CD4-positive, alpha-beta T cell treated with Interleukin-4 for 1 hour (primary cell): ENCODE measurements at regions not wholly inside any gene's neighbourhood (a gene's known extent, or its start where the extent isn't known, plus 50 kb on each side); places are given as distances from the start of the nearest gene placed in this dataset.
A peak's percentile ranks its signal among the peaks of the same experiment; 100 is the strongest.

Experiments used
- DNase-seq, 2 donors: peaks; one replicate each; pipeline ENCODE4 v3.0.0-alpha.2; 2020 to 2022

DNA sequence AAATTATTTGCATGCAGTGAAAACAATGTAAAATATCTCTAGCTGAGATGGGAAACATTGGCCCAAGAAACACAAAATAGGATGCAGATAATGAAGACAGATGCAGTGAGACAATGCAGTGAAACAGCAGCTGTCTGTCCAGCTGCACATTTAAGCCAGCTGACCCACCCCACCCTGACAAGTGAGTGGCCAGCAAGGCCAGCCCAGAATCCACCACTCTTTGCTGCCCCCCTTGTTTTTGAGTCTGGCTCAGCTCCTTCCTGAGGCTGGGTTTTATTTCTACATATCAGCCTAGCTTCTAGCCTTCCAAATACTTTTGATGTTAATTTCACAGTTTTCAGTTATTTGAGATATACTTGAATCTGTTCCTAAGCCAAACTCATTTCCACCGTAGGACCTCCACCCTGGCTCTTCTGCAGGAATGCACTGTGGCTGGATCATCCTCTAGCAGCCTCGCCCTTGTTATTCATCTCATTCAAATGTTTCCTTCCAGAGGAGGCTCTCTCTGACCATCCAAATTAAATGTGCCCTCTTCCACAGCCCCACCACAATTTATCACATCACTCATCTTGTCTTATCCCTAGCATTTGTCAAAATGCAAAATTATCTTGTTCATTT, 154.1 kb upstream of the POU2AF2 start:
- no peak for DNase-seq

DNA sequence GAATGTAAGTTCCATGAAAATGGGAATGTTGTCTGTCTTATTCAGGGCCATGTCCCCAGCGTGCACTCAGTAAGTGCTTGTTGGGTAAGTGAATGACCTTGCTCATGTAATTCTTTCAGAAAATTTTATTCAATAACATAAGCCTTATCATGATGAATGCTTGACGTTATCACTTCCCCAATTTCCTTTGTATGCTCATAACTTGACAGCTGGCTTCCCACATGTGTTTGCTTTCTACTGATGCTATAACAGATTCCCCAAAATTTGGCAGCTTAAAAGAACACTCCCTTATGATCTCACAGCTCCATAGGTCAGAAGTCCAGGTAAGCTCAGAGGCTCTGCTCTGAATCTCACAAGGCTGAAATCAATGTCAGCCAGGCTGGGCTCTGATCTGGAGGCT, 155.8 kb upstream of the POU2AF2 start:
- DNase-seq: no peak

DNA sequence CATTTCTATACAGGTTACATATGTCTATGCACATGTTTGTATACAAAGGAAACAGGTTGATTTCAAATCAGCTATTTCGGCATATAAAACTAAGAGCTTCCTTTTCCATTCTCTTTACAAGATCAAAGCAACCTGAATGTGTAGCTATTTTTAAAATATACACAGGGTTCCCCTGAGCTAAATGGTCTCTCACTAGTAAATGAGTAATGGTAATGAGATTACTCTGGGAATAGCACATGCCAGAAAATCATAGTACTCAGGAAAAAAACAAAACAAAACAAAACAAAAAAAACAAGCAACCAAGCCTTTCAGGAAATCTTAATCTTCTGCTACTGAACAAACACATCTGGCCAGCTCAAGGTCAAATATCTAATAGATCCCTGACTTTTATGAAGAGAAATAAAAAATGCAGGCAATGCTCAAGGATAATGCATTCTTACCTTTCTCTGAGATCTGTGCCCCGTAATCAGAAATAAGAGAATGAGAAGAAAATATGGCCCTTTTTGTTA, 156.6 kb upstream of the POU2AF2 start:
- DNase-seq: no peak

DNA sequence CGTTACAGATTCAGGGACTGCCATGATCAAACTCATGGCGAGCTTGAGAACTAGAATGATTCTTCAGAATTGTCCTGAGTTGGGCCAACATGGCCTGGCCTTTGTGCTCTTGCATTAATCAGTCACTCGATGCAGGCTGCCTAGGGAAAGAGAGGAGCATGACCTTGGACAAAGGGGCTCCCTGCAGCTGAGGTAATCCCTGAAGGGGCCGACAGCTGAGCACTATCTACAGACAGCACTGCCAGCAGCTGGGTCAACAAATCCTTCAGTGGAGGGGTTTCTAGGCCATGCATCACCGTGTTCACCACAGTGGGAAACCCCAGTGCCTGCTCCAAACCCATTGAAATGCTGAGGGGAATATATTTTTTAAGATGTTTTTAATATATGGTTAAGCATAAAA, 159.5 kb upstream of the POU2AF2 start:
- no peak for DNase-seq

DNA sequence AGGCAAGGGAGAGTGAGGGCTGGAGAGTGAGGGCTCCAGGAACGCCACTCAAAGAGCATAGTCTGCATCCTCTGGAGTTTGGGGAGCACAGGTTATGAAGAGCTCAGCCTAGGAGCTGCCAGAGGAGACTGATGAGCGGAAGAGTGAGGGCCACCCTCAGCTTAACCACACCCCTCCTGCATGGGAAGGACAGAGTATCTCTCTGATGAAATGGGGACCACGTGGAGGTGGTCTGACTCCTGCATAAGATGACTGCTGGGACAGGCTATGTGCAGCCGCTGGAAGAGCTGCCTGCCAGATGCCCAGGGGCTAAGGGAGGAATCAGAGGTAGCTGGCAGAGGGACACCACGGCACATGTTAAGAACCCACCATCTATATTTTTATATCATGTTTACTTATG, 162.9 kb upstream of the POU2AF2 start:
- no peak for DNase-seq

DNA sequence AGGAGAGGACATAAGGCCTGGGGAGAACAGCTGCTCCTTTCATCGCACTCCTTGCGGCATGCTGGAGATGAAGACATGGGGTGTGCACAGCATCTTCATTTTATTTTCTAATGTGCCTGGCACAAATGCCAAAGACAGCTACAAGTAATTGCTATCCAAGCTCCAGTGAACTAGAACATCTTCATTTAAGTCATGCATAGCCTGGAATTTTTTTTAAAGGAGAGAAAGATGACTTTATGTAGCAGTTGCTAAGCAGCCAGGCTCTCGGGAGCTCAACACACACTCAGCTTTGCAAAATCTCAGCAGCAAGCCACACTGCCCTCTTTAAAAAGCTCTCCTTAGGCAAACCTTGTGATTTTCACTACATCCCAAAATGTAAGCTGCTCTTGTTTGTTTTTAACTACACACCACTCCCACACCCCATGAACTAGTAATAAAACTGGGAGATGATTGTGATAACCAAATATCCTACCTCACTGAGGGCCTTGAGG, 164.5 kb upstream of the POU2AF2 start:
- no peak for DNase-seq

DNA sequence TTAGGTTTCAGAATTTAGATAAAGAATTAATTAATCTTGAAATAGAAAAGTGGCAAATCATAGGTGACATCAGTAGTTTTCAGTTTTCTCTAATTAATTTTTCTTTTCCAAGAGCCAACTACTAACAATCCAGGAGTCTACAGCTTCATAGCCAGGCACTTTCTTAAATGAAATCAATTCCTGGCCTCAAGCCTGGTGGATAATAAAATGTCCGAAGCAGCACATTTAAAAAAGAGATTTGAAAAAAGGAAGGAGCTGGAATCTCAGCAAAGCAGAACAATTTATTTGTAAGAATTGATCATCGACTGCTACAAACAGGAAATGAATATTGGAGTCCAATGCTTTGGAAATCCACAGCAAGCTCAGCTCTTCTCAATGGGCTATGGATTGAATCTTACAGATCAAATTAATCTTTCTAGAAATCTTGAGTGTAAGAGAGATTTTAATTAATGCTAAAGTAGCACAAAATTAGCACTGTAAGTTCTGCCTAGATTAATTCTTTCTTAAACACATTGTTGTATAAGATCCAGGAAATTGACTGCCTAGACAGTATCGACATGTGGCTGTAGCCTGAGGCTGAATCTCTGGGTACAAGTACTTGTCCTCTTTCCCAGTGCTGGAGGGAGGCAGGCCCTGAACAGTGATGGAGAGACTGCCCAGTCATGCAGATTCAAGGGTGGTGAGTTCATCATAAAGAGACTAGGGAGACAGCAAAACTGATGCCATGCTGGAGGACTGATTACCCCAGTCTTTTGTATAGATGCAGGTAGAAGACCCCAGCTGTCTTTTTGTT, 167.8 kb upstream of the POU2AF2 start:
- no peak for DNase-seq

DNA sequence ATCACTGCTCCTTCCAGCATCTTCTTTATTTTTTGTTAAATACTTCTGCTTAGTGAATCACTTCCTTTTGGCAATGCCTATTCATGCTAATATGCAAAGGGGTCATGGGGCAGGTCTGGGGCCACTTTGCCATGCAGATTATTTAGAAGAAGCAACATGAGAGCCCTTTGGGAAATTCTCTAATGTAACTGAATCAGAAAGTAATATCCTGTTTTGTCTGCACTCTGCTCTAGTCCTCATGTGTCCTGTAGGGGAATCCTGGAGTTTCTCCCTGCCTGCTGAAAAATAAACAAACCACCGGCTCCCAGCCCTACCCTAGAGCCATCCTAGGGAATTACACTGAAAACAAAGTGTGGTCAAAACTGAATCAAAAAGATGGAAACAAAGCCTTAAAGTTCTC, 176.5 kb upstream of the POU2AF2 start:
- peak in 1 of 2 donors; percentile 28 for DNase-seq

DNA sequence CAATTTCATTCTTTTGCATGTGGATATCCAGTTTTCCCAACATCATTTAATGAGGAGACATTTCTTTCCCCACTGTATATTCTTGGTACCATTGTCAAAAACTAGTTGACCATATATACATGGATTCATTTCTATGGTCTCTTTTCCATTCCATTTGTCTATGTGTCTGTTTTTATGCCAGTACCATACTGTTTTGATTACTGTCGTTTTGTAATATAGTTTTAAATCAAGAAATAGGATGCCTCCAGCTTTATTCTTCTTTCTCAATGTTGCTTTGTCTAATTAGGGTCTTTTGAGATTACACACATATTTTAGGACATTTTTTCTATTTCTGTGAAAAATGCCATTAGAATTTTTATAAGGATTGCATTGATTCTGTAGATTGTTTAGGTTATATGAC, 177.5 kb upstream of the POU2AF2 start:
- DNase-seq: no peak

DNA sequence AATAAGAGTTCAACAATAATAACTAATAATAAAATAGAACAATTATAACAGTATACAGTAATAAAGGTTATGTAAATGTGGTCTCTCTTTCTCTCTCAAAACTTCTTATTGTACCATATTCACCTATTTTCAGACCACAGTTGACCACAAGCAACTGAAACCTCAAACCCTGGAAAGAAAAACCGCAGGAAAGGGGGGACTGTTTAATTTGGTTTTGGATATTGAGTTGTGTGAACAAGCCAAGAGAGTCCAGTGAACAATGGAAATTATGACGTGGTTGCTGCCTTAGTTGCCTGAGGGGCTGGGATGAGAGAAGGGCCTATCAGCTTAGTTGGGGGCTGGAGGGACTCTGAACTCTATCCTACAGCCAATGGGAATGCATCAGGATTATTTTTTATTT, 178.7 kb upstream of the POU2AF2 start:
- no peak for DNase-seq

DNA sequence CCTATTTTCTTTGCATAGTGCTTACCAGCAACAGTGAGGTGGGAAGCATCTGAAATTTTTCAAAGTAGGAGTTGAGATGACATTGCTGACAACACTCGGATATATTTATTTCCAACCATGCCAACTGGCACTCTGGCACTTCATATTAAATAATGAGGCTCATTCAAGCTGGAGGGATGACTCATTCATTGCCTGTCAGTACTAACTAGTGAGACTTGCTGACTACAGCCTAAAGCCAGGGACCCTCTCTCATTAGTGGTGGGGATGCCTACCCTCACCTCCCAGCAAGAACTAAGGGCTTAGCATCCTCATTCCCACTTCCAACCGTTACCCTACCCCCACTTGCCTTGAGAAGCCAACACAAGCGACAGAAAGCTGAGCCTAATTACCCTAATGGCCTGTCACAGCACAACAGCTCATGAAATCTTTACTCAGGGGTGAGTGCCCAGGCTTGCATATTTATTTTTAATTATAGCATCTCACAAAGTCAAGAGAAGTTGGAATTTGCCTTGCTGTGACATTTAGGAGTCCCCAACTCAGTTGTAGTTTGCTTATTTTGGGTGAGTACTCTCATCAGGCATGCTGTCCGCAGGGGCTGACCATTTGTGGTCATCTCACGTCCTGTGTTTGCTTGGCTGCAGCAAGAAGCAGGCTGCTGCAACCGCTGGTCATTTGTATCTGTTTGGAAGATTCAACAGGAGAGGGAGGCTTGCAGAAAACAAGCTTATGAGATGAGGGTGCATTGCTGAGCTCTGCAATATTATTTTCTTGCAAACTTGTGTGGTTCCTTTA, 181.6 kb upstream of the POU2AF2 start:
- no peak for DNase-seq

DNA sequence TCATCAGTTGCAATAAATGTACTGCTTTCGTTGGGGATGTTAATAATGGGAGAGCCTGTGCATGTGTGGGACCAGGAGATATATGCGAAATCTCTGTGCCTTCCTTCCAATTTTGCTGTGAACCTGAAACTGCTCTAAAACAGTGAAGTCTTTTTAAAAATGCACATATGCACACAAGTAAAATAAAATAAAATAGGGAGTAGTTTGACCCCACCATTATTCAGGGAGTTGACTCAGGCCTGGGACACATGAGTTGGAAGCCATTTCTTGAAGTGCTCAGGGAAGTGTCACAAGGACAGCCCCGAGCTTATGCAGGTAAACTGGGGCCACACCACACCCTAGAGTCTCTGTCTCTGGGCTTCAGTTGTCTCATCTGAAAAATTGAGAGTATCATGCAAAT, 183.1 kb upstream of the POU2AF2 start:
- no peak for DNase-seq

DNA sequence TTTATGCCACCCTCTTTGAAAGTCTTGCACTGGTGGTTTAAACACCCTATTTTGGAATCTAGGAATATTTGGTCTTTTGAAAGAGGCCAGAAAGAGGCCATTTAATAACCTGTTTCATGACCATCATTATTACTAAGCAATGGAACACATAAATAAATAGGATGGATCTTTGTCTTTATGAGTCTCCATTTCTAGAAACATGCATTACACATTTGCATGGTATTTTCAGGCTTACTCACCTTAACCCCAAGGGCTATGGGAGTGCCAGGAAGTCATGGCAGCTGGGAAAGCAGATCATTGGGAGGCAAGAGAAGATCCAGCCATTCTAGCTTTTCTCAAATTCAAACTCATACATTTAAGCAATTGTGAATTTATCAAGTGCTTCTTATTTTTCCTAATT, 185.8 kb upstream of the POU2AF2 start:
- DNase-seq: no peak

DNA sequence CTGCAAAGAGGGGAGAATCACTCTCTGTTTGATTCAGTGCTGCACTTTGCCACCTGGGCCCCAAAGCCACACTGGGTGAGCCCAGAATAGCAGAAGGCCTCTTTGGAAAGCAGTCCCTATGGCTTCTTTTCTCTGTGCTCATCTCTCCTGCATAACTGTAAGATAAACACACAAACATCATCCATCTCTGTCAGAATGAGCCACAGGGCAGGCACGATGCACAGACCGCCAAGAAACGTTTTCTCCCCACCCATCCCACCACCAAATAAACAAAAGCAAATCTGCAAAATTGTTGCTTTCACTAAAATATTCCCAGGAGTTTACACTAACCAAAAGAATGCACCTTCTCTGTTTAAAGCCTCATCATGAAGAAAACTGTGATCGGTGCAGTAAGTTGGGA, 196.4 kb upstream of the POU2AF2 start:
- DNase-seq: no peak

DNA sequence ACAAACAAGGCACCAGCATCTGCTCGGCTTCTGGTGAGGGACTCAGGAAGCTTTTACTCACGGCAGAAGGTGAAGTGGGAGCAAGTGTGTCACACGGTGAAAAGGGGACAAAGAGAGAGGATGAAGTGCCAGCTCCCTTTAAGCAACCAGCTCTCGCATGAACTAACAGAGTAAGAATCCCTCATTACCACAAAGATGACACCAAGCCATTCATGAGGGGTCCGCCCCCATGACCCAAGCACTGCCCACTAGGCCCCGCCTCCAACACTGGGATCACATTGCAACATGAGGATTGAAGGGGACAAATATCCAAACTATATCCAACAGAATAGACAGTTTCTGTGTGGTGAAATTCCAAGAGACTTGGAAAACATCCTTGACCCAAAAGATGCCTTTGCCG, 198.2 kb upstream of the POU2AF2 start:
- DNase-seq: no peak

DNA sequence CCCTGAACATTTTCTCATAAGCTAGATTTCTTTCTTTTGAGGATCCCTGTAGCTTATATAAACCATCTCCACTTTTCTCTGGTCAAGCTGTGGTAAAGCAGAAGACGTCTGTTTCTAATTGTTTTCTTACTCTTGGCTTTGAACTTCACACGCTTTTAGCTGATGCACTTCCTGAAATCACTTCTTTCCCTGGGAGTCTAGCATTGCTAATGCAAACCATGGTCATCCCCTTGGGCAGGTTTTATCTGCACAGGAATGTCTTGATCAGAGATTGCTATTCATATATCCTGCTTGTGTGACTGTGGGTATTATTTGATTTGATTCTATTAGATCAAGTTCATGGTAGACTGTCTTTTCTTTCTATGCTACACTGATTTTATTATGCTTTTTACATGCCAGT, 199.2 kb upstream of the POU2AF2 start:
- no peak for DNase-seq

DNA sequence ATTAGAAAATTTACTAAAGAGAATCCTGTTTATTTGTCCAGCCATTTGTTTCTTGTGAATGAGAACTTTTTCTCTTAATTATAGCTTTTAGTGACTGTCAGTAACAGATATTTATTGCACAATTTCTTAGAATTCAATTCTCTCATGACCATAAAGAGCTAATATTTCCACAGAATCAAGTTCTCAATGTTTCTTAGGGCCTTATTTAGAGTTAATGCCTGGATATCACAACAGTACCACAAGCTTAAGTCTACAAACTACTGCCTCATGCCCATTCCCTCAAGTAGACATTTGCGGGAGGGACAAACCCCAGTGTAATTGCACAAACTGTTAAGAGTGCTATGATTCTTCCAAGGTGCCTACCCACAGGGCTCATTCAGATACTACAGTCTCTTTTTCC, 199.7 kb upstream of the POU2AF2 start:
- DNase-seq: no peak

DNA sequence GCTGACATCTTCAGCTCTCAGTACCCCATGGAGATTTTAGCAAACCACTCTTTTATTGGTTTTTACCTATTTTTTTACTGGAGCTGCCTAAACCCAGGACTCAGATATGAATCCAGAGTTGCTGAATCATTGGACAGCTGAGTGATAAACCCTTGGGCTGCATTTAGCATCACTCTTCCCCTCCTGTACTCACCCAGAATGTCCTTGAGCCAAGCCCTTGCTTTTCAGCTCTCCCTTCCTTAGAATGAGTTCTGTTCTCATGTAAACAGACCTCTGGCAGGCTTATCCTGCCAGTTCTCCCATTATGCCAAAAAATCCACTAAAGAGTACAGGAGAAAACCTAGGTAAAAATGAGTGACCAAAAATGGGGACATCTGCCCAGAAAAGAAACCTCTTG, 200.1 kb upstream of the POU2AF2 start:
- DNase-seq: no peak

DNA sequence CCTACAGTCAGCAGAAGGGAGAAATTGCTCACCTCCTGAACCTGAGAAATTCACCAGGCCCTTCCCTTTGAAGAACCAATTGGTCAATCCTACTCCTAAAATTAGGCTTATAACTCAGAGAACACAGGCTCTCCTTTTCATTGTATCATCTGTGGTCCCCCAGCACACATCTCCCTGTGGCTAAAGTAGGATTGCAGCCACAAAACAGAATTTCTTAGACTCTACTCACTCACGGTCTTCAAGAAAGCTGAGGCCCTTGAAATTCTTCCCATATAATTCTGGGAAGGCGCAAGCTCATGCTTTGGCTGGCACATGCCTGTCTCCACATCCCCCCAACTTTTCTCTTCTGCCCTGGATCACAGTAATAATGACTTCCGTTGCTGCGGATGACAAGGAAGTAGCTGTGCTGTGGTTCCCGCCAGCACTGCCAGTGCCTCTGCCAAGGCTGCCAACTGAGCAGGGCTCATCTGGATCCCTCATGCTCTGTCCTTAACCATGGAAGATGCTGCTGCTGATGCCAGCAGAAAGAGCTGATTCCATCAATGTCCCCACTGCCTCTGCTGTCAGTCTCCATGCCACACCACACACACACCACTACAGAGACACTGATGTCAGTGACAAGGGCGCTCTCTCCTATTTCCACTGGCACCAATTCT, 200.6 kb upstream of the POU2AF2 start:
- no peak for DNase-seq

DNA sequence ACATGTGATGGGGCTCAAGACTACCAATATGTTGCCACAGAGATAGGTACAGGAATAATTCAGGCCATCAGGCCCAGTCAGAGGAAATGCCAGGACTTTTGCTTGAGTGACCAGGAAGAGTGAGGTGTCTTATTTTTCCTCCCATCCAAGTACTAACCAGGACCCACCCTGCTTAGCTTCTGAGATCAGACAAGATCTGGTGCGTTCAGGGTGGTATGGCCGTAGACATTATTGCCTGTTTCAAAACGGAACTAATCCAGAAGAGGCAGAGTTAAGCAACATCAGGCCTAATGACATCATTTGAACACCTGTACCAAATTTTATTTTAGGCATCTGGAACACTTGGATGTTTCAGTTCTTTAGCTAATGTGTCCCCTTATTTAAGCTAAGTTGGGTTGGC, 205.5 kb upstream of the POU2AF2 start:
- no peak for DNase-seq

DNA sequence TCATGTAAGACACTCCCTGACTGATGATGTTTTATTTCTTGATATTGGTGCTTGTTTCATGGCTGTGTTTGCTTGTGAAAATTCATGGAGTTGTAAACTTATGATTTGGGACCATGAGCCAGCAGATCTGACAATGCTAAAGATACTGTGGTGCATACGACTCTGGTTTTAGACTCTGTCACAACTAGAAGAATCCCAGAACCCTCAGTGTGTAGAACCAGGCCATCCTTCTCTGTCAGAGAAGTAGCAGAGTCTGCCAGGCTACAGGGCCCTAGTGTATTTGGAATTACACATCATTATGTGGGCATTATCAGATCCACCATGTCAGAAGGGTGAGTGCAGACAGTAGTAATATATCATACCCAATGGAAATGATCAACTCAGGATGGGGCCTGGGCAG, 209.8 kb upstream of the POU2AF2 start:
- no peak for DNase-seq

DNA sequence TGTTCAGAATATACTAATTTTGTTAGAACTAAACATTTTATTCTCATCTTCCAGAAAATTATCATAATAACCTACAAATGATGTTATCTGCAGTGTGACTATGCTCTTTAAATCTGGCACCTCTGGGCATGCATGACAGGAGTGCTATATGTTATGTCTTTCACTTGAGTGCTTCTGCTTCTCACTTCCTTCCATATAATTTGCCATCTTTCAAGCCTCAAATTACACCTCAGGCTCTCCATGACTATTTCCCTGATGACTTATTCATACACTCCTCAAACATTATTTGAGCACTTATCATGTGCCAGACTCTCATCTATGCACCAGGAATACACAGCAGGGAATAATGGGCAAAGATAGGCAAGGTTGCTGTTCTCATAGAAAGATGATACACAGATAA, 219.3 kb upstream of the POU2AF2 start:
- DNase-seq: no peak

DNA sequence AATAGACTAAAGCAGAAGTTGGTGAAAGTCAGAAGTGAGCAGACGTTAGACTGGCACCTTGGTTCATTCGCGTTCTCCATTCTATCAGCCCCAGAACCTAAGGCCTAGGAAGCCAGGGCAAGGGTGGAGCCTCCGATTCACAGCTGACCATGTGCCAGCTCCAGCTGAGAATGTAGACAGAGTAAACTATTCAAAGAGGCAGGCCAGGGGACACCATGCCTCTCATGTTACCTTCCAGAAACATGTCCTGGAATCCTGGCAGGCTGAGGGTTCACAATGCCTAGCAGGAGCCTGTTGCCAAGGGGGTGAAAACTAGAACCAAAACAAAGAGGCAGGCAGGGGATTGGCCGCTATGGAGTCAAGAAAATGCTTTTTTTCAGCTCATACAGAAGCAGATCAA, 224.4 kb upstream of the POU2AF2 start:
- no peak for DNase-seq
